Ammon's horn (tissue), 1 donor: ENCODE measurements at regions not wholly inside any gene's neighbourhood (a gene's known extent, or its start where the extent isn't known, plus 50 kb on each side); places are given as distances from the start of the nearest gene placed in this dataset.

ENCODE experiments used
- DNase-seq: peaks from one replicate; pipeline ENCODE4 v3.0.0-alpha.2; 2016; ENCODE audit warnings: low spot score

- DNase-seq = no peak
Measured at GRCh38 chr17:14762736-14763479, 462.0 kb downstream of the HS3ST3B1 start.

DNA sequence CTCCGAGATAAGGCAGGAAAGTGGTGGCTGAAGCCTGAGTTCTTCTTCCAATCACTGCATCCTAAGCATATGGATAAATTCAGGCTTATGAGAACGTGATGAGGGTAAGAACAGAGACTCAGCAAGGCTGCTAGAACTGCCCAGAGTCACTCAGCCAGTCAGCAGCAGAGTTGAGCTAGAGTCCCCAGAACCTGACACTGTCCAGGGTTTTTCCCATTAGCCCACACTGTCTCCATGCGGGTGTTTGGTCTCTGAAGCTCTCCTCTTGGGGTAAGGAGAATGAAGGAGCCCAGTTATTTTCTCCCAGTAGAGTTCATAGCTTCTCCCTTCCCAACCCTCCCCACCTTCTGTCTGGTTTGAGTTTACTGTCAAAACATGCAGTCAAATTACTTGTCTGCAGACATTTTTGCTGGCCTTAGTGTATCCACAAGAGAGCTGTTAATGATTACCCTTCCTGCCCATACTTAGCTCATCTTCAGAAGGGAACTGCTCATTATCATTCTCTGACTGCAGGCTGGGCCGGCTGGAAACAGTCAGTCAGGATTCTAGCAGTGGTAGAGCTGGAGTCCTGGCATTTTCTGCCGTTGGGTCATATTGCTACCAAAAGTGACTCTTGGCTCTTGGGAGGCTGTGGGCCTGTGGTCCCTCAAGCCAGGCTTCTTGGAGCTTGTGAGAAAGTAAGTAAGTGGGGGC, 460.0 kb downstream of the HS3ST3B1 start:
- no peak for DNase-seq

- no peak for DNase-seq
Measured at GRCh38 chr17:14760212-14760611, 459.3 kb downstream of the HS3ST3B1 start.

DNA sequence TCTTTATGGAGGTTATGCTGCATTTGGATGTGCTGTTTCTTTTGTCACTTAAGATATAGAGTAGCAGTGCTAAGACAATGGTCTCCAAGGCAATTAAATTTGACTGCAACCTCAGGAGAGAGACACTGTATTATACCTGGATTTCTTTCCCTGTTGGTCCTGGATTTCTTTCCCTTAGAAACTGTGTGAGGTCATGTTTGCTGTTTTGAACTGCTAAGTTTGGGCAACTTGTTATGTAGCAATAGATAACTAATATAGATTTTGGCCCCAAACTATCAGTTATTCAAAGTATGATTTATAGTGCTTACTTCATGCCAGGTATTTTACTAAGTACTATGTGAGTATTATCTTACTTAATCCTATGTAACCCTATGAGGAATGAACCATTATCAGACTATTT, 458.4 kb downstream of the HS3ST3B1 start:
- no peak for DNase-seq

- DNase-seq = no peak
Measured at GRCh38 chr17:14756479-14756878, 455.6 kb downstream of the HS3ST3B1 start.

- DNase-seq = no peak
Measured at GRCh38 chr17:14755002-14755401, 454.1 kb downstream of the HS3ST3B1 start.

GRCh38 chr17:14753383-14753782, 452.5 kb downstream of the HS3ST3B1 start:
- DNase-seq = no peak

- no peak for DNase-seq
Measured at GRCh38 chr17:14752011-14752410, 451.1 kb downstream of the HS3ST3B1 start.

DNA sequence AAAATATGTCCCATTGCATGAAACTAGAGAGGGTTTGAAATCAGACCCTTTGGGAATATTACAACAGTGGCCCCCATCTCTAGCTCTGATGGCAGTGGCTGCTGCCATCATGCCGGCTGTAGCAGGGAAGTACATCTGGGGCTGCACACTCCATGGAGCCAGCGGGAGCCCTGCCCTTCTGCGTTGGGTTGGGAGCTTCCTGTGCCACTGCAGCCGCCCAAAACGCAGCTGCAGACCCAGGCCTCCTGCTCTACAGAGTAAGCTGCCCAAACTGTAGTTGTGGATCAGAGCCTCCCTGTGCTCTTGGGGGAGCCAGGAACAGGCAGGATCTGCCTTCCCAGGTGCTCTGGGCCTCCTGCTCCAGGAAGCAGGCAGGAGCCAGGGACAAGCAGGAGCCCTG, 450.0 kb downstream of the HS3ST3B1 start:
- DNase-seq = no peak

GRCh38 chr17:14749269-14749668, 448.4 kb downstream of the HS3ST3B1 start:
- DNase-seq = no peak

DNA sequence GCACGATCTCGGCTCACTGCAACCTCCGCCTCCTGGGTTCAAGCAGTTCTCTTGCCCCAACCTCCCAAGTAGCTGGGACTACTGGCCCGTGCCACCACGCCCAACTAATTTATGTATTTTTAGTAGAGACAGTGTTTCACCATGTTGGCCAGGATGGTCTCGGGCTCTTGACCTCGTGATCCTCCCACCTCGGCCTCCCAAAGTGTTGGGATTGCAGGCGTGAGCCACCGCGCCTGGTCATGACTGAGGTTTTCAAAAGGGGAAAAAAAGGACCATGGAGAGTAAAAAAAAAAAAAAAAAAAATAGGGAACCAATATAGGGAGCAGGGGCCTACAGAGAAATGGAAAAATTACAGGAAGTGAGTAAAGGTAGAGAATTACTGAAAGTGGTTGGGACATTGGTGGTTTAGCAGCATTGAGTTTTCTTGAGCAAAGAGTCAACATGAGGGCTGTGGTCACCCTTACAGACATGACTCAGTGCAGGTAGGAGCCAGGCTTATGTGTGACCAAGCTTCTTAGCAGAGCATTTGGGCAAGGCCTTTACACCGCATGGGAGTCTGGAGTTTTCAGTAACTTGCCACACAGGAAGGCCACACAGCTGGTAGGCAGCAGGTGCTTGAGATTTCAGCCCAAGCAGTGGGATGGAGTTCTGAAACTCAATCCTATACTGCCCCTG, 447.3 kb downstream of the HS3ST3B1 start:
- DNase-seq = no peak

DNA sequence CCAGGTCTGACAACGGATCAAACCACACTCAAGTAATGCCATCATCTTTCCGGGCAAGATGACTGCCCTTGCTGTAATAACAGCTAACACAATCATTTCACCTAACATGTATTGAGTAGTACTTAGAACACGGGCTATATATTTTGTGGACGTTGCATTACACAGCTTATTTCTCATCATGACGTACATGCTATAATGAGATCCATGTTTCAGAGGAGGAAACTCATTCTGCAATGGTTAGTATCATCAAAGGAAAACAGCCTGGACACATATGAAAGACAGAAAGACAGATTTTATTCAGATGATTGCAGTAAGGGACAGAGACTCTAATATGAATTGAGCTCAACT, 446.7 kb downstream of the HS3ST3B1 start:
- DNase-seq = no peak

DNA sequence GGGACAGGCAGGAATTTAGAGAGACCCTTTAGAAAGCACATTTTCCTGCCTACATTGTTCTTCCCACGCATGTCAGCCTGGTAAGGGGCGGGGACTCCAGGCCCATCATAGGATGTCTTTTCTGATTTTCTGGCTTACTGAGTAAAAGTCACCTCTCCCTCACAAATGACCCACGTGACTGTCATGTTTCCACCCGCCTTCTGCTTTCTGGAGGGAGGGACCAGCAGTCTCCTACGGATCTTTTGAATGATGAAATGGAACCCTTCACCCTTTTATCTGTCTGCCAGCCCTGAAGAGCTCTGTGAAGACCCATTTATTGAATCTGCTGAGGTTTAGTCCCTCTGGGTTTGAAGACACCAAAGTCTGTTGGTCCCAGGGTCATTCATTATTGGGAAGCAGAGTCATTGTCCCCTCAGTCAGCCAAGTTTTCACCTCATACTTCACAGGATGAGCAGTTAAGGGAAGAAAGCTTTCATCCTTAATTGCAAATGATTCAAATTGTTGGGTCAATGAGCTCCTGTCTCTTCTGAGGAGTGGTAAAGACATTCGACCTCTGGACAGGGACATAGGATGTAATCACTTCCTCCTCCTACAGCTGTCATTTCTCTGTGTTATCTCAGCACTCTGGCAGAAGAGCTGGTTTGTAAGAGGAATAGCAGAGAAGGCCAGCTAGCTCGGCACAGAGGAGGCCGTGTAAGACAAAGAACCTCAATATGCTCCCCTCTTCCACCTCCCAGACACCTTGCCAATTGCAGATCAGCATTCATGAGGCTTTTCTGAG, 446.1 kb downstream of the HS3ST3B1 start:
- no peak for DNase-seq

GRCh38 chr17:14745541-14745940, 444.7 kb downstream of the HS3ST3B1 start:
- DNase-seq = no peak

DNA sequence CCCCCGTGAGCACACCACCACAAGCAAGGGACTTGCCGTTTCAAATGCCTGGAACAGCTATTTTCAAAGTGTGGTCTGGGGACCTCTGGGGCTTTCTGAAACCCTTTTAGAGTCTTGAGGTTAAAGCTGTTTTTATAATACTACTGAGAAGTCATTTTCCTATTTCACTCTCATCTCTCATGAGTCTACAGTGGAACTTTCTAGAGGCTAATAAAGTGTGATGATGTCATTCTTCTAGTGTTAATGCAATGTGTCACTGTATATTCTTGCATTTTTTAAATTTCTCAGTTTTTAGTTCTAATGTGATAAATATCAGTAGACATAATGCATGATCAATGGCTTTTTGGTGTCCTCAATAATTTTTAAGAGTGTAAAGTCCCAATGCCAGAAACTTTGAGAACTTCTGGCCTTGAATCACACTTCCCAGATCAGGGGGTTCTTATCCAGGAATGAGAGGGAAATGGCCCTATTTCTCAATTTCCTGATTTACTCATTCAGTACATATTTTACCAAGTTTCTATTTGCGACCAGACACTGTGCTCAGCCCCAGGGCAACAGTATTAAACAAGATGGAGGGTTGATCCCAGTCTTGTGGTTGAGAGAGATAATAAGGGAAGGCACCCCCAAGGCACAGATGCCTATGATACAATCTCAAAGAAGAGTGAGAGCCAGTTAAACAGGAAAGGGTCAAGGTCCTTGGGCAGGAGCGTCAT, 444.0 kb downstream of the HS3ST3B1 start:
- DNase-seq = no peak

DNA sequence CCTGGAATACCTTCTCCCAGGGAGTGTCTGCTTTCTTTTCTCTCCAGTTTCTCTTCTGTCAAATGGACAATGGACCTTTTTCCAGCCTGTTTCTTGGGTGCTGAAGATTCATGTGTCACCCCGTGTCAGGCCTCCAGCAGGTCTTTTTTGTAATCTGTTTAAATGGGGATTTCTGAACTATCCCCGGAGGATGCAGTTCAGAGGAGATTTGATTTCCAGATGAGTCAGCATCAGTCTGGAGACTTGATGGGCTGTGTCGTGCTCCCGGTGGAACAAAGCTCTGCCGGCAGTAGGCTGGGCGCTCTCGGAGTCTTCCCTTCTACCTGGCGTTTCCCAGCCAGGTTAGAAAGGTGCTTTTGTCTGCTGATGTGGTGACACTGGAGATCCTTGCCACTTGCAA, 440.6 kb downstream of the HS3ST3B1 start:
- no peak for DNase-seq

GRCh38 chr17:14739656-14740431, 439.0 kb downstream of the HS3ST3B1 start:
- no peak for DNase-seq

- no peak for DNase-seq
Measured at GRCh38 chr17:14738652-14738988, 437.7 kb downstream of the HS3ST3B1 start.

DNA sequence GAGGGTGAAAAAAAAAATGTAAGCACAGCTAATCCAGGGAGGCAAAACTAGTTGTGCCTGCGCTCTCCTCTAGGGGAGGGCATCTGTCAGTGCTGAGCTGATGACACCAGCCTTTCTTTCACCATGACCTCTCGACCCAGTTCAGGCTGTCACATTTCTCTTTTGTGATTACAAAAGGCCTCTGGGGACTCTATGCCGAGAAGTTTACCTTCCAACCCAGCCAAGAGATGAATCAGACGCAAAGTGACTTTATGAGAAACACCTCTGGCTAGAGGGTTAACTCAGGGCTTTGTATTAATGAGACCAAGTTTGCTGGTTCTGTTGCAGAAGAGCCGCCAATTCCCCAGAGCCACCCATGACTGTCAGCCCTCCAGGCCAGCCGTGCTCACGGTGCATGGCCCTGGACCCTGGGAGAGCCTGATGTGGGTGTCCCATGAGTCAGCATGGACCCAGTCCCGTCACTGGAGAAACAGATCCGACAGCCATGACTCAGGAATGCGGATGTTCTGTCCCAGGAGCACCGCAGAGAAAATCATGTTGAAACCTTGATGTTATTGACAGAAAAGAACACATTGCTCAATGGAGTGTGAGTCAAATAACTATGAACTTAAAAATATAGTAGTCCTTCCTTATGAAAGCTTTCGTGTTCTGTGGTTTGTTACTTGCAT, 437.2 kb downstream of the HS3ST3B1 start:
- peak; percentile 3 for DNase-seq

DNA sequence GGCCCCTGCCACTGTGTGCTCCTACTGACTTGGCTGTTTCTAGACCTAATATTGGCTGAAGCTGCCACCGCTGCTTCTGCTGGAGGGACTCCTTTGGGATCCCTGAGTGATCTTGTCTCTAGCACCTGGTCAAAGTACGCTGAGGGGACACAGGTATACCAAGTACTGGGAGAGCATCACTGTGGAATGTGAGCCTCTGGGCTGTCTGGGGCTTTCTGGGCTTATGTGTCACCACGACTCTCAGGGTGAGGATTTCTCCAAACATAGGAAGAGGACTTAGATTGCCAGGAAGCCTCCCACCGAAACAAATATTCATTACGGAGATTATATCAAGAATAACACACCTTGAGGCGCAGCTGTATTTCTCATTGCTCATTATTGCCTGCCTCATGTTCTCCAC, 435.8 kb downstream of the HS3ST3B1 start:
- no peak for DNase-seq

GRCh38 chr17:14733376-14733775, 432.5 kb downstream of the HS3ST3B1 start:
- no peak for DNase-seq
